ENCODE measurements at regions not wholly inside any gene's neighbourhood (a gene's known extent, or its start where the extent isn't known, plus 50 kb on each side); places are given as distances from the start of the nearest gene placed in this dataset.
A peak's percentile ranks its signal among the peaks of the same experiment; 100 is the strongest.
"Not testable (repeated sequence)": the region's sequence is repeated elsewhere in the genome, so short reads cannot be mapped to it uniquely, and the experiment has no call there.

GRCh38 chr4:18767921-18768320 is 746.4 kb upstream of the LCORL start:
- DNase-seq (ENCODE audit: low read depth), result no peak

DNA sequence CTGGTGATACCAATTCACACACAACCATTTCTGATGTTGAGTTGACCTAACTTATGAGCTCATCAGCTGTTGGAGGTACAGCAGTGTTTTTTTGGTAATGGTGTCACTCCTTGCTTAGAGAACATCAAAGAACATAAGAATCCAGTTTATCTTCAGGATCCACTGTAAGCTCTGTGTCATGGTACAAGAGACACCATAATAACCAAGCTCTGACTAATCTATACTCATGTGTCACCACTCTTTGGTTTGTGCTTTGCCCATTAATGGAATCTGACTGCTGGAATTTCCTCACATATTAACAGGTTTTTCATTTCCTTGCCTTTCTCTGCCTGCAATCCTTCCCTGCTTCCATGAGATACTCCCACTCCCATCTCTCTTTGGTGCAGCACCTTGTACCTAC is 735.1 kb upstream of the LCORL start:
- DNase-seq (ENCODE audit: low read depth), result peak; percentile 58

DNA sequence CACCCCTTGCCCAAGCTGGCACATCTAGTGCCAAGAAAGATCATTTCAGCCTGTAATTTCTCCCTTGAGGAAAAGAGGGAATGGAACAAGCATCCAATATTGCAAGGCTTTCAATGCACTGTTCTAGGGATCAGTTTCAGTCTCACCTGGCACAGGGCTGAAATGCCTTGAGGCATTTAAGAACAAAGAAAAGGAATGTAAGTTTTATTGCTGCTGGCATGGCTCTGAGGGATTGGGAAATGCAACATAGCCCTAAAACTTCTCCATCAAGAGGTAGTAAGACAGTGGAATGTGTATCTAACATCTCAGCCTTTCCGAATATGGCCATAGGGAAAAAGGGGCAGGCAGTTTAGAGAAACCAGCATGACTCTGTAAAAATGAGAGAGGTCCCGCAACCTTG is 732.6 kb upstream of the LCORL start:
- DNase-seq (ENCODE audit: low read depth), result peak; percentile 63

DNA sequence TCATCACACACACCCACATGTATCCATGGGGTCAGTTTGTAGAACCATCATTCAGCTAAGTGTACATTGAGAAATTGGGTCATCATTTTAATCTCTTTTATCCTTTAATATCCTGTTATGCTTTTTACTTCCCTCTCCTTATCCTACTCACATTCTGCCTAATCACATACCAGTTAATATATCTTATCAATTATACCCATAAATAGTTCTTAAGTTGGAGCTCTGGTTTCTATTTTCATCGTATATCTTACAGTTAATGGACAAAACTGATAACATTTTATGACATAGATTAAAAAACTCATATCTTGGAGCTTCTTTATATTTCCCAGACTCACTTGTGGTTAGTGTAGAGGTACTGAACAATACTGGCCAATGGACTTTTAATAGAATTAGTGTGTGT is 729.5 kb upstream of the LCORL start:
- no peak for DNase-seq (ENCODE audit: low read depth)

DNA sequence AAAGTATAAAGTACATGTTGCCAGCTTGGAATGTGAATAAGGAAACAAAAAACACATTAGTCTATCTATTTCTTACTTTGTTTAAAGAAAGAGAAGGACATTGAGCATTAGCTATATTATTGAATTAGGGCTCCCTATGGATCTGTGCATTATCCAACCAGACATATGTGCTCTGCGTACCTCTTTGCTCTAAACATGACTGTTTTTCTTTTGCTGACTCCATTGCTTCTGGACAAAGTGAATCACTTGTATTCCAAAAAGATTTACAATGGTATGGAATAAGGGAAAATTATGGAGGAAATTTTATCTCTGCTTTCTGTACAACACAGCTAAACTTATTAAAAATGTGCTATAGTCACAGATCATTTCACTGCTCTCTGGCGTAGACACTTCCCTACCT is 727.8 kb upstream of the LCORL start:
- no peak for DNase-seq (ENCODE audit: low read depth)

- DNase-seq (ENCODE audit: low read depth), result no peak
Observed at GRCh38 chr4:18736551-18736950, 715.0 kb upstream of the LCORL start.

DNA sequence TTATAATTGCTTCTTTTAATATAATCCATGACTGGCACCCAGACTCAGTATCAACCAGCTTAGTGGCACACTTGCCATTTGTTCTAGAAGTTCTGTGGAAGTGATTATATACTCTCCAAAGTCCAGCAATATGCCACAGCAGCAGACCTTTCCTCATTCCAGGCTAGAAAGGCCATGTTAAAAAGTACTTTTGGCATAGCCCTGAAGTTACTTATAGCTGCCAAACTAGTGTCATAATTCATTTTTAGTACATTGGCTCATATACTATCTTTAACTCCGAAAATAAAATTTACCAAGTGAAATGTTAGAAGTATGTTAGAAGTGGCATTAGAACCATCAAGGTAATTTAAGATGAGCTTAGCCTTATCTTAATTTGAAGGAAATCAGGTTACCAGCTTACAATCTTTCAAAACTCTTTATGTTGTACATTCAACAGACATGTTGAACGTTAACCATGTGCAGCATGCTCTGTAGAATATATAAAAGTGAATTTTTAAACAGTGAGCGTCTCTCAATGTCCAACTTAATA is 714.2 kb upstream of the LCORL start:
- no peak for DNase-seq (ENCODE audit: low read depth)

- no peak for DNase-seq (ENCODE audit: low read depth)
Observed at GRCh38 chr4:18734405-18734804, 712.9 kb upstream of the LCORL start.

DNA sequence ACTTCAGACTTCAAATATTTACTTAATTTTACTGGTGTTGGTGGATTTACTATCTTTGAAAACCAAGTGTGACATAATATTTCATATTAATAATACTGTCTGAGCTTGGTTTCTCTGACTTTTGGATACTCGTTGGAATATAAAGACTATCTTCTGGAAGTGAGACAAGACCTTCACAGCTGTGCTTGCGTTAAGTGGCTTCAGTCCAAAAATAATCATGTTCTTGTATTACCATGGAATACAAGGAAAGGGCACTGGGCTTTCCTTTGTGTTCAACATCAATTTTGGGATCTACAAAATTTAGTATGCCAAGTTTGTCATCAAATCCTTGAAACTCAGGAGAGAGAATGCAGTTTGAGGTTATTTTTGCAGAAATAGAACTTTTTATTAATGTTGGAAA is 712.4 kb upstream of the LCORL start:
- no peak for DNase-seq (ENCODE audit: low read depth)

- peak; percentile 35 for DNase-seq (ENCODE audit: low read depth)
Observed at GRCh38 chr4:18722748-18723191, 701.2 kb upstream of the LCORL start.

DNA sequence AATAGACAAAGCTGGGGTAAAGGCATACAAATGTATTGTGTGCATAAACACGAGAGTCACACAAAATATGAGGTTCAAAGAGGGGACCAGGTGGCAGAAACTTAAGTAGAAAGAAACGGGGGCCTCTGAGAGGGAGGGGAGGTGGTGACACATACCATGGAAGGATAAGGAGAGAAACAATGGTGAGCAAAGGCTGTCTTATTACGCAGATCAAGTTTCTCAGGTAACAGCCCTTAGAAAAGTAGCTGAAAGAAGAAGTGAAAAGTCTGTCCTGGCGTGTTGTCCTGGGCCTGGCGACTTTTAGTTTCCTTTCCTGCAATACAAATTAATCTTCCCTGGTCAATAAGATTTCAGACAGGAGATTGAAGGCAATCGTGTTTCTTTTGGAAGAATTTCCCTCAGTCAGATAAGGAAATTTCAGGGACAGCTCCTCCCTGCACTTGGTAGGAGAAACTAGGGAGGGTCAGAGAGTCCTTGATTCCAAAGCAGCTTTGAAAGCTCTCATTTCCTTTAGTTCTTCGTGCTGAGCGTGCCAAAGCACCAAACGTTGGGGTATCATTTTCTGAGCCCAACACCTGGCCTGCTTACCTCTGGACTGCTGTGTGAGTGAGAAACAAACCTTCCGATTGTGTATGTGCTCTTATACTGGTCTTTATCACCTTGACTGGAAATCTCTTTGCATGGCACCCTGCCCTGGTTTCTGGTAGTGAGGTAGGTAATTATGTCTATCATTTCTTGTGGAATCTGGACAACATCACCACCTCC is 676.7 kb upstream of the LCORL start:
- DNase-seq (ENCODE audit: low read depth), result no peak

DNA sequence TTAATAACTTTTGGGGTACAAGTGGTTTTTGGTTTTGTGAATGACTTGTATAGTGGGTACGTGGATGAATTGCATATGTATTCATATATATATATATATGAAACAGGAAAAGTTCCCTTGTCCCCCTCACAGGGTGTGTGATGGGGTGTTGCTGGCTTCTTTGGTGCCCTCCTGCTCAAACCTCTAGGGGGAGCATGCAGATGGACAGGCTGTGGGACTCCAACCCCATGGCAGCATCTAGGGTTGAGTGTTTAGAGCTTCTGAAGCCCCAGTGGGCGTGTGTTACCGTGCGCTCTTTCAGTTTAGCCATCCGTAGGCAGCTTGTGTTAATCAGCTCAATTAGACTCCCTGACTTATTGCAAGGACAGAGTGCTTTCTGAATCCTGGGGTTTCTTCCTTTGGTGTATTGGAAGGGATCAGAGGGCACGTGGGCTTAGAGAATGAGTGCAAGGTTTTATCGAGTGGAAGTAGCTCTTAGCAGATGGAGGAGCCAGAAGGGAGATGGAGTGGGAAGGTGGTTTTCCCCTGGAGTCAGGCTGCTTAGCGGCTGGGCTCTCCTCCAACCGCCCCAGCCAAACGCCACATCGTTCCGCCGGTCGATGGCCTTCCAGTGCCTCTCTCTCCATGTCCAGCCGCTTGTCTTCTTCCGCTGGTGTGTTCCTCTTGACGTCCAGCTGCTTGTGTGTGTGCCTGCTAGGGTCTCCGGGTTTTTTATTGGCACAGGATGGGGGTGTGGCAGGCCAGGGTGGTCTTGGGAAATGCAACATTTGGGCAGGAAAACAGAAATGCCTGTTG is 674.4 kb upstream of the LCORL start:
- DNase-seq (ENCODE audit: low read depth), result no peak

DNA sequence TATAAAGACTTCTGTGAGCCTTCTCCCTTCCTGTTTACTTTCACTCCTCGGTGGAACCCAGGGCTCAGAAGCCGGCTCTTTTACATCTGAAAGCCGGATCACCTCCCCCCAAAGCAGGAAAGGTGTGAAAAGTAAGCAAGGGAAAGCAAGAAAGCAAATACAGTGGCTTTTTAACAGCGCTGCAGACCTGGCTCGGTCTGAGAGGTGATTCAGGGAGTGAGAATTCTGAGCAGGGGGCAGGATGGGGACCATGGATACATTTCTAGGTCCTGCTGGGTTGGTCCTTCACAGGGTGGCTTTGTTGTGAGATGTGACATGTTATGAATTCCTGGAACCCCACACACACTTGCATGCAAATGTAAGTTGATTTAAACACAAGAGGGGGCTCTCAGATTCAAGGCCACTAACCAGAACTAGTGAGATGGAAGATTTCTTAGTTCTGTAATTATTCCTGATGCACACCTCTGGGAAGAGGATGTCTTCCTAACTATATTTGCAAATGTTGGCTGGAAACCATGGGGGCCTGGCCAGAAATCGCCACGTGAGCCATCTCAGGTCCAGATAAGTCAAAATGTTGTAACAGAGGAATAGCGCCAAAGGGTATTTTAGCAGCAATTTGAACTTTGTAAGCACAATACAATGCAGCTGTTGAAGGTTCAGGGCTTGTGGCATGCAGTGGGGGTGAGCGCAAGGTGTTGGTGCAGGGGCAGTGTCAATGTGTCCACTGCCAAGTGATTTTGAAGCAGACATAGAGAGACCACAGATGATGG is 670.1 kb upstream of the LCORL start:
- DNase-seq (ENCODE audit: low read depth), result peak; percentile 23

DNA sequence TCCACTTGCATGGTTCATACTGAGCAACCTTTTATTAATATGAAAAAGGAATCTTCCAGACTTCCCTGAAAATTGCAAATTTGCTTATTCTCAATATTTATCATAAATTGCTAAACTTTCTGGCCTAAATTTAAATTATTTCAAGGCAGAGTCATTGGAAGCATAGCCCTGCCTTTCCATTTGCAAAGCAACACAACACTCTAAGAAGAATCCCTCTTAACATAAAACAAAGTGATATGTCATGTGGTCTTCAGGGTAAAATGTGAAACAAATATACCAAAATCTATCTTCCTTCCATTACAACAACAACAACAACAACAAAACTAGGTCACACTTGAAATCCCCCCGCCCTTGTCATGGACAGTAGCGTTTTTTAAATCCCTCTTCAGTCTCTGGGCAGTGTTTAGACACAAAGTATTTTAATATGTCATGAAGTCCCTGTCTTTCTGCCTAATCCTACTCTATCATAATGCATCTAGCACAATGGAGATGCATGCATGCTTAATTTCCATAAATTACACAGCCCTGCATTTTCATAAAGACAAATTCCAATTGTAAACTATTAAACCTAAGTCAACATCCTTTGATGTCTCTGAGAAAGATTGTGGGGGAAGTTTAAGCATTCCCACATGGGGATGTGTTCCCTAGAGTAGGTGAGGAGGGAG is 668.9 kb upstream of the LCORL start:
- DNase-seq (ENCODE audit: low read depth), result no peak

GRCh38 chr4:18689308-18690115 is 668.0 kb upstream of the LCORL start:
- peak; percentile 62 for DNase-seq (ENCODE audit: low read depth)

DNA sequence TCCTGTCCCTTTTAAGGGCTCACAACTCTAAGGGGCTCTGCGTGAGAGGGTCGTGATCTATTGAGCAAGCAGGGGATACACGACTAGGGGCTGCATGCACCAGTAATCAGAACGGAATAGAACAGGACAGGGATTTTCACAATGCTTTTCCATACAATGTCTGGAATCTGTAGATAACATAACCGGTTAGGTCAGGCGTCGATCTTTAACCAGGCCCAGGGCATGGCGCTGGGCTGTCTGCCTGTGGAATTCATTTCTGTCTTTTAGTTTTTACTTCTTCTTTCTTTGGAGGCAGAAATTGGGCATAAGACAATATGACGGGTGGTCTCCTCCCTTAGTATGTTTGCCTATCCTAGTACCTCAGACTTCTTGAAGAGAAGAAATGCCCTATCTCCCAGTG is 666.8 kb upstream of the LCORL start:
- DNase-seq (ENCODE audit: low read depth), result not testable (repeated sequence)

GRCh38 chr4:18686338-18687037 is 664.9 kb upstream of the LCORL start:
- no peak for DNase-seq (ENCODE audit: low read depth)

DNA sequence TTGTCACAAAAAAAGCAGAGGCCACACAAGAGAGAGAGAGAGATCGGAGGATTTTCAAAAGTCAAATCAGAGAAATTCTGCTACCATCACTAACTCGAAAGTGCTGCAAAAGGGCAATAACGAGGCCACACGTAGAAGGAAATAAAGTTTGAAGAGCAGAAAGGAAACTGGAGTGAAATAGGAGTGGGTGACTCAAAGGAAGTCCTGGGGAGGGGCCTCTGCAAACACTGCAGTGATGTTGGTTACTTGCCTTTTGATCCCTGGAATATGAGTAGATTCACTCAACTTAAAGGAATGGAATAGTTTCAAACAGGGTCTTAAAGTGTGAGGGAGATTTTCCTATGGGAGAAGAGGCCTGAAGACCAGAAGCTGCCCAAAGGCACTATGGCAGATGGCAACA is 663.4 kb upstream of the LCORL start:
- DNase-seq (ENCODE audit: low read depth), result no peak

DNA sequence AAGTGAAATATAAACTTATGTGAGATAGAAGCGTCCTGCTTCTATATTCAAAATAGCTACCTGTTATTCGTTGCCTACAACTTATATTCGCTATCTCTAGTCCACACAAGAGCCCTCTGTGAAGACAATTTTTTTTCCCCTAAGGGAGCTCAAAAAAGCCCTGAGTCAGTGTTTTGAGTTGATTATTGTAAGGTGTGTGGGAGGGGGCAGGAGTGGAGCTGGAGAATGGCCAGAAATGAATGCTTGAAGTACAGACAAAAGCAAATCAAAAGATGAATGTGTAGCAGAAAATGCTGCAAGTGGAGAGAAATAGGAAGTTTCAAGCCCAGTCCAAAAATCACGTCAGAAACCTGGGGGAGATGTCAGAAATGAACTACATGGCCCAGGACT is 655.0 kb upstream of the LCORL start:
- peak; percentile 51 for DNase-seq (ENCODE audit: low read depth)
